Cardiac fibroblast (primary cell): ENCODE measurements at regions not wholly inside any gene's neighbourhood (a gene's known extent, or its start where the extent isn't known, plus 50 kb on each side); places are given as distances from the start of the nearest gene placed in this dataset.

ENCODE experiments used
- DNase-seq, 2 donors: peaks; one replicate each; pipeline versions ENCODE4 v3.0.0 to v3.0.0-alpha.2; 2010; ENCODE audit warnings: low read depth in 2 of 2
- H3K4me3 ChIP-seq, 2 donors: replicated peaks in 1 of 2; 1 replicate in 1 of 2; 2 replicates in 1 of 2; pipeline ENCODE4 v1.5.1; 2011; ENCODE audit warnings: low read depth in 2 of 2, low read length in 2 of 2, mild to moderate bottlenecking in 2 of 2, moderate library complexity in 1 of 2
- CTCF ChIP-seq: IDR thresholded peaks from one replicate; pipeline ENCODE4 v1.5.1; 2011; ENCODE audit warnings: low read depth, mild to moderate bottlenecking, low read length, inconsistent platforms

GRCh38 chr1:242736611-242737010 is 212.1 kb upstream of the PLD5 start:
- TF ChIP-seq CTCF, result no peak

GRCh38 chr1:242735323-242735722 is 210.8 kb upstream of the PLD5 start:
- H3K4me3 ChIP-seq, result no peak overlapping the region
- DNase-seq, result no peak
- no peak for TF ChIP-seq CTCF

More at GRCh38 chr1:242736611-242737010, 212.1 kb upstream of the PLD5 start:
- no peak for DNase-seq
- no peak overlapping the region for H3K4me3 ChIP-seq

GRCh38 chr1:242731446-242731845 is 206.9 kb upstream of the PLD5 start:
- H3K4me3 ChIP-seq, result no peak overlapping the region
- no peak for TF ChIP-seq CTCF
- DNase-seq, result no peak

GRCh38 chr1:242728696-242729095 is 204.2 kb upstream of the PLD5 start:
- TF ChIP-seq CTCF, result no peak
- no peak for DNase-seq
- no peak overlapping the region for H3K4me3 ChIP-seq

- no peak overlapping the region for H3K4me3 ChIP-seq
- DNase-seq, result no peak
- no peak for TF ChIP-seq CTCF
These were observed 198.7 kb upstream of the PLD5 start for GRCh38 chr1:242723044-242723716.

- no peak overlapping the region for H3K4me3 ChIP-seq
- DNase-seq, result no peak
- TF ChIP-seq CTCF, result no peak
These were observed 194.5 kb upstream of the PLD5 start for GRCh38 chr1:242718967-242719366.

GRCh38 chr1:242712248-242712647 is 187.8 kb upstream of the PLD5 start:
- no peak overlapping the region for H3K4me3 ChIP-seq
- no peak for DNase-seq
- TF ChIP-seq CTCF, result no peak
